ENCODE measurements at regions not wholly inside any gene's neighbourhood (a gene's known extent, or its start where the extent isn't known, plus 50 kb on each side); places are given as distances from the start of the nearest gene placed in this dataset.

GRCh38 chr17:33560165-33560564 is 267.1 kb upstream of the ASIC2 start:
- ATAC-seq (0 out of 3 replicates have a peak, but pooled peaks have one; percentile 17), DNase-seq (ENCODE audit: low read depth, low spot score) (no peak), FAIRE-seq (no peak)
- ChIA-PET SMC1A (ENCODE audit: uncharacterized antibody, unreplicated experiment) (interaction anchor here (0.7 to 2.0 kb wide), 2 partner anchors 36 to 1606 kb away, joined by 3 to 5 read pairs; no protein-coding TSS in a partner anchor), CTCF (no interaction called here), POLR2A (no interaction called here), RAD21 (ENCODE audit: unreplicated experiment) (no interaction called here)
- H3K4me3 ChIP-seq = no peak overlapping the region
- H3K4me2 ChIP-seq (ENCODE audit: control insufficient read depth, insufficient read depth) = no peak overlapping the region
- H3K9ac ChIP-seq (ENCODE audit: control insufficient read depth, insufficient read depth, low read length) = no peak overlapping the region
- H3K79me2 ChIP-seq (ENCODE audit: control insufficient read depth, insufficient read depth, low read length) = no peaks in the 10 kb centered on the region
- no peaks in the 10 kb centered on the region for H3K4me1 ChIP-seq (ENCODE audit: control insufficient read depth, insufficient read depth, low read length)
- 32% methylated on average over 5 of the region's 5 CpGs for WGBS (ENCODE audit: insufficient coverage, insufficient replicate concordance, low lambda C conversion rate, missing lambda C conversion rate)
- H3K9me3 ChIP-seq (replicated peaks; ENCODE audit: control insufficient read depth, insufficient read depth, low read length) = no peaks in the 10 kb centered on the region
- no peak overlapping the region for H3K27ac ChIP-seq (ENCODE audit: control insufficient read depth, insufficient read depth)
- BruUV-seq (replicated peaks) = no TSS peak
- no peaks in the 10 kb centered on the region for H3K36me3 ChIP-seq (ENCODE audit: control insufficient read depth in 2 of 2, insufficient read depth in 2 of 2, low read length in 1 of 2)
- H4K20me1 ChIP-seq (ENCODE audit: control insufficient read depth, insufficient read depth) = no peaks in the 10 kb centered on the region
- H3K27me3 ChIP-seq (replicated peaks in 1 of 2; ENCODE audit: control insufficient read depth in 2 of 2, insufficient read depth in 2 of 2, low read length in 1 of 2) = no peaks in the 10 kb centered on the region
- H2AFZ ChIP-seq (ENCODE audit: control insufficient read depth, low read depth, low read length) = no peak overlapping the region
- TF ChIP-seq EED (IDR thresholded peaks at IDR 0.05; ENCODE audit: low read depth) (no peak), ZSCAN29 (IDR thresholded peaks at IDR 0.05) (no peak), POU2F2 (IDR thresholded peaks at IDR 0.05; ENCODE audit: borderline replicate concordance, low read depth, low read length) (no peak), POLR2A (IDR thresholded peaks at IDR 0.05; ENCODE audit: low read depth, low read length) (no peak), POLR2AphosphoS5 (IDR thresholded peaks at IDR 0.05; ENCODE audit: low read length) (no peak), NR2F1 (conservative IDR thresholded peaks at IDR 0.05) (no peak)
- TF ChIP-seq, protein P1, sequence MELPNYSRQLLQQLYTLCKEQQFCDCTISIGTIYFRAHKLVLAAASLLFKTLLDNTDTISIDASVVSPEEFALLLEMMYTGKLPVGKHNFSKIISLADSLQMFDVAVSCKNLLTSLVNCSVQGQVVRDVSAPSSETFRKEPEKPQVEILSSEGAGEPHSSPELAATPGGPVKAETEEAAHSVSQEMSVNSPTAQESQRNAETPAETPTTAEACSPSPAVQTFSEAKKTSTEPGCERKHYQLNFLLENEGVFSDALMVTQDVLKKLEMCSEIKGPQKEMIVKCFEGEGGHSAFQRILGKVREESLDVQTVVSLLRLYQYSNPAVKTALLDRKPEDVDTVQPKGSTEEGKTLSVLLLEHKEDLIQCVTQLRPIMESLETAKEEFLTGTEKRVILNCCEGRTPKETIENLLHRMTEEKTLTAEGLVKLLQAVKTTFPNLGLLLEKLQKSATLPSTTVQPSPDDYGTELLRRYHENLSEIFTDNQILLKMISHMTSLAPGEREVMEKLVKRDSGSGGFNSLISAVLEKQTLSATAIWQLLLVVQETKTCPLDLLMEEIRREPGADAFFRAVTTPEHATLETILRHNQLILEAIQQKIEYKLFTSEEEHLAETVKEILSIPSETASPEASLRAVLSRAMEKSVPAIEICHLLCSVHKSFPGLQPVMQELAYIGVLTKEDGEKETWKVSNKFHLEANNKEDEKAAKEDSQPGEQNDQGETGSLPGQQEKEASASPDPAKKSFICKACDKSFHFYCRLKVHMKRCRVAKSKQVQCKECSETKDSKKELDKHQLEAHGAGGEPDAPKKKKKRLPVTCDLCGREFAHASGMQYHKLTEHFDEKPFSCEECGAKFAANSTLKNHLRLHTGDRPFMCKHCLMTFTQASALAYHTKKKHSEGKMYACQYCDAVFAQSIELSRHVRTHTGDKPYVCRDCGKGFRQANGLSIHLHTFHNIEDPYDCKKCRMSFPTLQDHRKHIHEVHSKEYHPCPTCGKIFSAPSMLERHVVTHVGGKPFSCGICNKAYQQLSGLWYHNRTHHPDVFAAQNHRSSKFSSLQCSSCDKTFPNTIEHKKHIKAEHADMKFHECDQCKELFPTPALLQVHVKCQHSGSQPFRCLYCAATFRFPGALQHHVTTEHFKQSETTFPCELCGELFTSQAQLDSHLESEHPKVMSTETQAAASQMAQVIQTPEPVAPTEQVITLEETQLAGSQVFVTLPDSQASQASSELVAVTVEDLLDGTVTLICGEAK (IDR thresholded peaks at IDR 0.05; ENCODE audit: borderline replicate concordance) = no peak
- TF ChIP-seq, protein P2, sequence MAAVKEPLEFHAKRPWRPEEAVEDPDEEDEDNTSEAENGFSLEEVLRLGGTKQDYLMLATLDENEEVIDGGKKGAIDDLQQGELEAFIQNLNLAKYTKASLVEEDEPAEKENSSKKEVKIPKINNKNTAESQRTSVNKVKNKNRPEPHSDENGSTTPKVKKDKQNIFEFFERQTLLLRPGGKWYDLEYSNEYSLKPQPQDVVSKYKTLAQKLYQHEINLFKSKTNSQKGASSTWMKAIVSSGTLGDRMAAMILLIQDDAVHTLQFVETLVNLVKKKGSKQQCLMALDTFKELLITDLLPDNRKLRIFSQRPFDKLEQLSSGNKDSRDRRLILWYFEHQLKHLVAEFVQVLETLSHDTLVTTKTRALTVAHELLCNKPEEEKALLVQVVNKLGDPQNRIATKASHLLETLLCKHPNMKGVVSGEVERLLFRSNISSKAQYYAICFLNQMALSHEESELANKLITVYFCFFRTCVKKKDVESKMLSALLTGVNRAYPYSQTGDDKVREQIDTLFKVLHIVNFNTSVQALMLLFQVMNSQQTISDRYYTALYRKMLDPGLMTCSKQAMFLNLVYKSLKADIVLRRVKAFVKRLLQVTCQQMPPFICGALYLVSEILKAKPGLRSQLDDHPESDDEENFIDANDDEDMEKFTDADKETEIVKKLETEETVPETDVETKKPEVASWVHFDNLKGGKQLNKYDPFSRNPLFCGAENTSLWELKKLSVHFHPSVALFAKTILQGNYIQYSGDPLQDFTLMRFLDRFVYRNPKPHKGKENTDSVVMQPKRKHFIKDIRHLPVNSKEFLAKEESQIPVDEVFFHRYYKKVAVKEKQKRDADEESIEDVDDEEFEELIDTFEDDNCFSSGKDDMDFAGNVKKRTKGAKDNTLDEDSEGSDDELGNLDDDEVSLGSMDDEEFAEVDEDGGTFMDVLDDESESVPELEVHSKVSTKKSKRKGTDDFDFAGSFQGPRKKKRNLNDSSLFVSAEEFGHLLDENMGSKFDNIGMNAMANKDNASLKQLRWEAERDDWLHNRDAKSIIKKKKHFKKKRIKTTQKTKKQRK (IDR thresholded peaks at IDR 0.05; ENCODE audit: low read depth, low read length) = no peak
- intact Hi-C loops (cut with micrococcal nuclease; ENCODE audit: unreplicated experiment) (no loop called here), in situ Hi-C loops (cut with MboI) (no loop called here)

Data from GM12878 (cell line).